HG03571 (cell line): ENCODE measurements at regions not wholly inside any gene's neighbourhood (a gene's known extent, or its start where the extent isn't known, plus 50 kb on each side); places are given as distances from the start of the nearest gene placed in this dataset.

Experiments
- ATAC-seq: cut with Tn5 transposase; IDR thresholded peaks from one replicate; pipeline ENCODE4 v1.9.1; 2021; ENCODE audit not compliant: unreplicated experiment

DNA sequence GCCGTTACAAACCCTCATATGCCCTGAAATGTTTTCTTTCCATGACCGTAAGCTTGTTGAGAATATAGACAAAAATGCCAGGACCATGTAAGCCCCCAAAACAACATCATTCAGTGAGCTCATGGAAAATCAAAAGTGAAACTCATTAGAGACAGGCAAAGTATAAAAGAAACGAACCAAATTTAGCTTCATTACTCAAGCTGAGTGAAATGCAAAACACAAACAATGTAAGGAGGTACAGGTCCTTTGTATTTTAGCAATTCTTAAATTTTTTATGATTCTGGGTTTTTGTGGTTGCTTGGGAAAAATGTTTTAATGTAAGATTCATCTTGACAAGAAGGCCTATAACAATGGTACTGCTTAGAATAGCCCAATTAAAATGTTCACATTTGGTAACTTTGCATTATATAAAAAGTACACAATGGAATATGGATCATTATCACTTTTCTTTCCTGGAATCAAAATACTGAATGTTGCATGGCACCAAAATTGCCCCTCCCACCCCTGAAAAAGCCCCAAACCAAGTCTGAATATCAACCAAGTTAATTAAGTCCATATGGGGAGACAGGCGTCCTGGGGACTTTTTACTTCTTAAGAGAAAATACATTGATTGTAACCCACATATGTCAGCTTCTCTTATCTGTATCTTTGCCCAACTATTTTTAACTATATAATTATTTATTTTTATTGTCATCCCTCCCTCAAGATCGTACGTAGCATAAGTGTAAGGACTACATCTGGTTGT is 247.7 kb upstream of the CDIN1 start:
- no peak for ATAC-seq

DNA sequence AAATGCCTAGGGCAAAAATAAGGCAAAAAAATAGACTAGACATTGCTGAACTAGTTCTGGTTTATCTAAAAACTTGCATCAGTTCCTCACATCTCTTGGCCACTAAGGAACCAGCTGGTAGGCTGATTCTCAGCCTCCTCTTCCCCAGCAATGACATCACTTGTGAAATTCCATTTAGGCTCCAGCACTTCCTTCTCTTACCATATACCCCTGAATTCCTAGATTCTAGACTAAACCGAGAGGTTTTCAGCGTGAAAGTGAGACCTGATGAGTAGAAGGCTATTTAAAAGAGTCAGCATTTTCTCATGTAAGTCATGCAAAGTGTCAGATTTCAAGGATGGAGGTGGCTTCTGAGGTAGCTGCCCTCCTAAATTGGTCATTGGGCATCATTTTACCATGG is 247.1 kb upstream of the CDIN1 start:
- ATAC-seq, result no peak

DNA sequence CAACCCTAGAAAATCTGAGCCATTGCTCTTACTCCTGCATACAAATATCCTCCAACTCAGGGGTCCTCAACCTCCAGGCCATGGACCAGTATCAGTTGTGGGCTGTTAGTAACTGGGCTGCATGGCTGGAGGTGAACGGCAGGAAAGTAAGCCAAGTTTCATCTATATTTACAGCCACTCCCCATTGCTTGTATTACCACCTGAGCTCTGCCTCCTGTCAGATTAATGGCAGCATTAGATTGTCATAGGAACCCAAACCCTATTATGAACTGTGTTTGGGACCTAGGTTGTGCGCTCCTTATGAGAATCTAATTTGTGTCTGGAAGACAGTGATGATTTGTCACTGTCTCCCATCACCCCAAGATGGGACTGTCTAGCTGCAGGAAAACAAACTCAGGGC is 246.5 kb upstream of the CDIN1 start:
- no peak for ATAC-seq

DNA sequence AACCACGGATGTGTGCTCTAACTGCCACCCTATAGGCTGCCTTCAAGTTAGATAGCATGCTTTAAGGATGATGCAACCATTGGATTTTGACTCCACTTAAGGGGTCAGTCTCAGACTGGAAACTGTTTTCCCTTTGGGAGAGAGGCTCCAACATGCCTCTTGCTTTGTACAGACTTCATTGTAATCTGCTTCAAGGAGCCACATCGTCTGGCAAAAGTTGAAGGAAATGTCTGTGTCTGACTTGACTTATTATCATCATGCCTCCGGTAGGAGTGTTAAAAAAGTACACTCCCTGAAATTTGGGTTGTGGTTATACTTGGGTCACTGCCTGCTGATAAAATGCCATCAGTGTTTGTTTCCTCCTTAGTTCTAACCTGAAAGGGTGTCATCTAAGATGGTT is 245.4 kb upstream of the CDIN1 start:
- ATAC-seq, result no peak

DNA sequence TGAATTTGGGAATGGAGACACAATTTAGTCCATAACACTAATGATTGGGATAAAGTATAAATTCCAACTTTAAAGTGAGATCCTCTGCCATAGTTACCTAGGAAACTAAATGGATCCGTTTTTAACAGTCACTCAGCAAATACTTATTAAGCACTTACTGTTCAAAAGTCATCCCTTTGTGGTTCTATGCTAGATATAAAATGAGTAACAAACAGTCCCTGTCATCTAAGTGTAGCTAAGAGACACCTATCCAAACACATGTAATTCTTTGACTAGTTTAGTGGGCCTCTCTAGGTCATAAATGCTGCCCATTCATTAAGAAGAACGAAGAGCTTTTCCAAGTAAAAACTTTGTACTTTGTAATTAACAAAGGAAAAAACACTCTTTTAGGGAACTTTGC is 244.2 kb upstream of the CDIN1 start:
- ATAC-seq, result no peak

DNA sequence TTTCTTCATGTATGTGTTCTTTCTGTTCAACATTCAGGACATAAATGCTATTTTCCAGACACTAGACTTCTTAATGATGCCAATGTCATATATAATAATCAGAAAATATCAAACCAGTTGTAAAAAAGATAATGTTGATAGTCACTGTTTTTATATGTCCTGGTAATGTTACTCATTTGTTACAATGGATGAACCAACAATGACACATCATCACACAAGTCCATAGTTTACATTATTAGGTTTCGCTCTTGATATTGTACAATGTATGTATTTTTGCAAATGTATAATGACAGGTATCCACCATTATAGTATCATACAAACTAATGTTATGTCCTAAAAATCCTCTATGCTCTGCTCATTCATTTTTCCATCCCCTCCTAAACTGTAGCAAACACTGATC is 243.8 kb upstream of the CDIN1 start:
- ATAC-seq, result no peak

DNA sequence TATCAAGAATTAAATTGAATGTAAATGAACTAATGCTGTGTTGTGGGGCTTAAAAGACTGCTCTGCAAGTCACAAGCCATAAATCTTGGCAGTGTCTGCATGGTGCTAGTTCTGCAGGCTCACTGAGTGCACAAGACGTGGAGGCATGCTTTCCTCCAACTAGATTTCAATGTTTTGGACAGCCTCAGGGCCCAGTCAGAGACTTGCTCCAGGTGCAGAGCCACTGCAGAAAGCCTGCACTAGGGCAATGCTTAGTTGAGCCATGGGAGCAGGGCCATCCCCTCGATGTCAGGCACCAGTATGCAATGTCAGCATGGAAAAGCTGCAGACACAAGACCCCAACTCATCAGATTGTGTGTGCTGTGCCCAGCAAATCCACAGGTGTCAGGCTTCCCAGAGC is 234.5 kb upstream of the CDIN1 start:
- ATAC-seq, result no peak

DNA sequence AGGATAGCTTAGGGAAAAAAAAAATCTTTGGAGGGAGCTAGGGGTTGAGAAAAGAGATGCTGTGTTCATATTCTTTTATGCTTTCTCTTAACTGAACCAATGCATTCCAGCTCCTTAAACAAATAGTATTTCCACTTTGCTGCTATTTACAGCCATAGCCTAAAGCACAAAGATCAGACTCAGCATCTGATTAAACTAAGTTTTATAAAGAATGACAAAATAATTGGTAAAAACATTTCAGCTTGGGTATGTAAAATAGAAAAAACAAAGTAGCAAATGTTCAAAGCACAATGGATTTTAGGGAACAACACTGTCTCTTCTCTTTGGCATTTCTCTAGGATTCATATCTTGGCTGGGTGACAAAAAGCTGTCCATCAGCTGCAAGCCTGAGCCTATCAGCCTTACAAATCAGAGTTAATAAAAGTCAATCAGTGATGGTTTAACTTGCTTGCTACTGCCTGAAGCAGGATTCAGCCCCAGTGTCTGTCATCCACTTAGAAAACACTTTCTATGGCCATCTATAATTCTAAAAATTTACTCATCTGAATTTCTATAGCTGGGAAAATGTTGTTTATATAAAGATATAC is 232.1 kb upstream of the CDIN1 start:
- no peak for ATAC-seq

DNA sequence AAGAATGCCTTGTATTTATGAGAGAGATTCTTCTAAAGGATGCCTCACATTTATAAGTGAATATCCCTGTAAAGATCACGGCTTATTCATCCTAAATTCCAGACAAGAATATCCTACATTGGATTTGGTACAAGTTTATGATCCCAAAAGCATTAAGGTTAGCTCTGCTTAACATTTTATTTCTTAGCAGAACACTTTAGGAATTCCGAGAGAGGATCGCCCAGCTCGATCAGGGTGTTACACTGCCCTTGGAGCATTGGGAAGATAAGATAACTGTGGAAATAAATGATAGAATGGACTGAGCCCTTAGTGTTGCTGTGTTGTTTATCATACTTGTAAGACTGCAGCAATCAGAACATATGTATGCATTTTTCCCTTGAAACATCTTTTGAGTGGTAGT is 223.0 kb upstream of the CDIN1 start:
- no peak for ATAC-seq

DNA sequence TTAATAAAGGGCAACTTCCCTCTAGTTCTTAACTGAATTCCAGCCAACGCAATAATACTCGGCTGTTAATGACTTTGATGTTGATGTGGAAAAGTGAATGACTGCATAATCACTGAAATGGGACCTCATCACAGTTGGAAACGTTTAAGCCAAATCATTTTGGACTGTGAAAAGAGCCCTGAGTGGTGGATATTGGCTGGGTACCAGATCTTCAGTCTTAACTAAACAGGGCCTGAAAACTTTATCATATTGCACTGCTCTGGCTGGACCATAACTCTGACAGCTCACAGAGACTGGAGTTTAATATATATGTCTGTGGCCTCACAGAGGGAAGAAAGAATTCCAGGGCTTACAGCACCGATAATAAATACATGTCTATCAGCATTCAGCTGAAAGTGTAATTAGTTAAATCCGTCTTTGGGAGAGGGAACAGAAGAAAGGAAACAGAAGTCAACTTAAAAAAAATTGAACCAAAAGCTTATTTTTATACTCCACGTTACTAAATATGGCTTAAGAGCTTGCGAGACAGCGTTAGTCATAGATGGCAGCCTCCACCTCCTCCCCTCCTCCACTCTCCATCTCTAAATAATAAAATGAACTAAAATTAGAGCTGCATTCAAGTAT is 222.3 kb upstream of the CDIN1 start:
- ATAC-seq, result no peak

DNA sequence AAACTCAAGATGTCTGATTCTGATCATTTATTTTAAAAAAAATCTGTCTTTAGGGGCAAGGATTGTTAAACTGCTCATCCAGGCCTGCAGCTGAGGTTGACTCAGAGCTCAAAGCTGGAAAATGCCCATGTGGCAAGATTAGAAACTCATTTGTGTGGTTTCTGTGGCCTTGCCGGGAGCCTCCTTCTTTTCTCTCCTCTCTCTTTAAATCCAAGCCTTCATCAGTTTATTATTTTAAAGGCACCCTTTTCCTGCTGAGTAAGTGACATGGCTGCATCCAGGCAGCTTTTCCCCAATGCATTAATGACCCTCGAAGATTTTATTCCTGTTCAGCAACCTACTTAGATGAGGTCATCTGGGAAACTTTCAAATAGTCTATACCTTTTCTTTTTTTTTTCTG is 221.3 kb upstream of the CDIN1 start:
- no peak for ATAC-seq

DNA sequence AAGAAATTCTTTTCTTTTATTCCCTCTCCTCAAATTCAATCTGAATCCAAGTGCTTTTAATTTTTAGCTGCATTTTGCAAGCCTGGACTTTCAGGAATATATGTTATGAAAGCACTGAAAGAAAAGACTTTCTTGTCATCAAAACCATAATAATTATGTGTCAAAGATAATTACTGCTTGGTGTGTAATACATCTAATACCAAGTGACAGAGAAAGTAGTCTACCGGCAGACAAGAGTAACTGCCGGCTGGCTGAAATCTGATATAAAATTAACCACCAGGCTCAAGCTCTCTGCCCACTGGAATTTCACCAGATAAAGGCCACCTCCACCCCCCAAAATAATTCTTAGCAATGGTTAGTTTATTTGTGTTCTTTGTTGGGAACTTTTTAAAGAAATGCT is 220.9 kb upstream of the CDIN1 start:
- ATAC-seq, result no peak

DNA sequence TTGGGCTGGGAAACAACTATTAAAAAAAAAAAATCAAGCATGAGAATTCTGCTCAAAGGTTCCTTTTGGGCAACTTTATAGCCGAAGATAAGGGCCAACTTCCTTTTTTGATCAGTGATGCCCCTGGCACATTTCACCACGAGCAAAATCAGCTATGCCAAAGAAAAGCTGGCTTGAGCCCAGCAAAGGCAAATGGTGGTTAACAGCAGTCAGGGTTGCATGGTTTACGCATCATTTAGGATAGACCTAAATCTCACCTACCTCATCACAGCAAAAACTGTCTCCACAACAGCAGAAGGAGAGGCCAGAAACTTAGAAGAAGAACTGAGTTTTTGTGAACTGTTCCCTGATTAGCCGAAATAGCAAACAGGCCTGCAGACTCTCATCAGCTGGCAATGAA is 220.1 kb upstream of the CDIN1 start:
- ATAC-seq, result no peak

DNA sequence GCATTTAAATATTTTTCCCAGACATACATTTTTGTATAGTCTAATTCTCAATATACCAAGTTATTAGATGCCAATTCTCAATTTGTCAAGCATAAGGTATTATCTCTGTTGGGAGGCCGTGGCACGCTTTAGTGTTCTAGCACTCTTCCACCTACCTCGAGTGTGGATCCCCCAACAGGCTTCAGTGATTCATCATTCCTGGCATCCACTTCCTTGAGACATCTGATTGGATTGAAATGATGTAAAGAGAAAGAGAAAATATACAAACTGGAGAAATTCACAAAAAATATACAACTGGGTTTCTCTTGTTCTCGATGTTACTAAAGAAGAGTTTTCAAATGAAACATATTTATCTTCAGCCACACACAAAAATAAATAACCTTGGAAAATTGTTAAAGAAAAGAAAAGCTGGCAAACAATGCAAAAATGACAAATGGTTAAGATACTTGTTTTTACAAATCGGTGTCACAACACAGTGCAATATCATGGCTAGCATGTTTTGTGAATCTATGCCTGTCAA is 218.0 kb upstream of the CDIN1 start:
- no peak for ATAC-seq

DNA sequence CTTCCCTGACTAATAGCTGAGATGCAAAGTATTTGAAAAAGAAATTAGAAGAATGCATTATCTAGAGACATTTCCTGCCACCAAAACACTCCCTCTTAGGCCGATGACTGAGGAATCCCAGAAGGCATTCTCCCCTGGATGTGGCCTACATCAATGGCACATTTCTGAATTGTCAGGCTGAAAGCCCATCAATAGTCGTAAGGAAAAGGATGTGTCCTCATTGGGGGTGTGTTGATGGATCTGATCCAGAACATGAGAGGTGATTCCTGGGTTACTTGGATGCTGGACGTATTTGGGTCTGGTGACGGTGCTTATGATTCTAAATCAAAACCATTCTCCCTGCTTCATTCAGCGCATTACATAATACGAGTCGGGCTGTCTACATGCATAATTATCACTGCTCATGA is 216.9 kb upstream of the CDIN1 start:
- no peak for ATAC-seq

DNA sequence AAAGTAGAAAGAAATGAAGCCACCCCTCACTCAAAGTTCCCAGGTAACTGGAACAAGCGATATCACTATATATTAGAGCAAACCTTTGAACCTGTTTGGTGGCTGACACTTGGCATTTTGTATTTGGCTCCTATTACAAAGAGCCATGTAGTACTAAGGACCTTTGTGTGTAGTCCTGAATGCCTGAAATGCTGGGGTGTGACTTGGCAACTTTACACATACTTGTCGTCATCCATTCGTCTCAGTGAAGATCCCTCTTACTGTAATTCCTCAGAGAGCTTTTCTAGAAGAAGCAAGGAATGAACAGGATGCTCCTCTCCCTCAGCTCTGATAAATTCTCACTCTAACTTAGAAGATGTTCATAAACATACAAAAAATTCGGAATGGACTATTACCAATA is 216.1 kb upstream of the CDIN1 start:
- ATAC-seq, result no peak

DNA sequence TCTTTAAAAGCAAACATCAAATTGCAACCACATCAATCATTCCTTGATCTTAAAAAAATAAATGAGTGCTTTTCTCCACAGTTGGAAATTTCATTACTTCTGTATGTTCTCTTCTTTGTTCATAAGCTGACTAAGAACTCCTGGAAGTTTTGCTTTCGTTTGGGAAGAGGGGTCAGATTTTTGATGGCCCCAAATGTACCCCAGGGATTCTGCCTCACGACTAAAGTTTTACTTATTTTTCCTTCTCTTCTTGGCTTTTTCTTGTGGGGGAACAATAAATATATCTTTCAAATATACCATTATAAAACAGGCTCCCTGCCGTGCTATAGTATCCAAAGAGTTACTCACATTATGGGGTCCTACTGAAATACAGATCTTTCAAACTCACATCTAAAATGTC is 215.0 kb upstream of the CDIN1 start:
- ATAC-seq, result no peak

DNA sequence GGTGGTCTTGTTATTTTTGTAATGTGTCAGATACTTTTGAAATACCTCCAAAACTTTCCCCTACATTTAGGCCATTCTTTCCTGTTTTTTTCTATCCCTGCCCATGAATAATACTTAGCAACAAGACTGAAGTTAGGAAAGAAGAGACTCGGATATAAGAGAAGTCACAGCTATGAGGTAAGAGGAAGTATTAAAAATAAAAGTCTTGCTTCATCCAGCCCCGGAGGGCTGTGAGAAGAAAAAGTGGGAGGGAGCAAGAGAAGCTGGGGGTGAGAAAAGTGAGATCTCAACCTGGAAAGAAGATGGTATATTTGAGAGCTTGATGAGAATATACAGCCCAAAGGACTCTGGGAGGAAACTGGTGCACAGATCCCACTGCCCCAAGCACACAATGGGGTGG is 213.5 kb upstream of the CDIN1 start:
- ATAC-seq, result no peak

DNA sequence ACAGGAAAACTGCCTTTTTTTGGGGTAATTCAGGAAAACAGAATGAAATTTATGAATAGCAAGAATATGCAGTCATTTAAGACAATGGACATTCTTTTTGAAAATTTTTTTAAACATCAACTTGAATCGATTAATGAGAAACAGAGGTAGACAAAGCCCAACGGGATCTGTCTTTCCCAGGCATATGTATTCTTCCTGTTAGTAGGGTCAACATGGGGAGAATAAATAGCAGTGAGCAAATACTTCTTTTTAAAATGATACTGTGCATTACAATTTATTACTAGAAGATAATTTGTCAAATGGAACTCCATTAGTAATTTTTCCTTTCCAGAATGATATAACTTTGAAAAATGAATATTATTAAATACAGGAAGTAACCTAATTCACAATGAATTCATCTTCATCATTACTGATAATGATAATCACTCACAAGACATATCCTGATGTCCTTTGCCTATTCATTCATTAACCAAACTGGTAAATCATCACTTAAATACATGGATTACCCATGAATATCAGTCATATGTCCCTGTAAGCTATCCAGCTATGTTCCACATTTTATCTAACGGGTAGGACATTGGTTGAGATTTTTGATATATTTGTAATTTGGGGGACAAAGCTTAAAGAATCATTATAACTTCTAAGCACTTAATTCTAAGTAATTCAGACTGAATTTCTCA is 209.2 kb upstream of the CDIN1 start:
- ATAC-seq, result no peak

DNA sequence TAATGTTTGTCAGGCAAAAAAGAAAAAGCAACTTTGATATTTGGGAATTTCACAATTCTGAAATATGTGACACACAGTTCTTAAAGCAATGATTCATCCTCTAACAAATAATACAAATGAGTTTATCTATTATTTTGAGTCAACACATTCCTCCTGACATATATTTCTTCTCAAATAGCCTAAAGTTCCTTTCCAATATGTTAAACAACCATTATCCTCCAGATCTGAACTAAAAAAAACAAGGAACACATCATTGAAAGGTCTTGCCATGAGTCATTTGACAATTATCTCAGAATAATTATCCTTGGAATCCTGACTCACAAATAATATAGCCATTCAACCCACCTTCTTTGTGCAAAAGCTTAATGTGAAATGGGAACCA is 208.7 kb upstream of the CDIN1 start:
- no peak for ATAC-seq

DNA sequence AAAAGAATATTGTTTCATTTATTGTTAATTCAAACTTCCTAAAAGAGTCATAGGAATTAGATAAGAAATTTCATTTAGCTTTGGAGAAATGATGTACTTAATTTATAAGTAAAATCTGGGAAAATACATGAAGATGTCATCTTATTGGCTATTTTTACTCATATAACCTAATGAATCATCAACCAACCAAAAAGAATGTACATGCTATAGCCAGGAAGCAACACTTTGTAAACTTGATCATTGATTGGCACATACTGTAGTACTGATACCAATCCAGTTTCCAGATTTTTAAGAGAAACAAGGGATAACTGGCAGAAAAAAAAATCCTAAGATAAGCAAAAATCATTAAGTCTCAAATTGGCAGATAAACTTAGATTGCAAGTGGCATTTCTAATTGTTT is 207.9 kb upstream of the CDIN1 start:
- ATAC-seq, result no peak

DNA sequence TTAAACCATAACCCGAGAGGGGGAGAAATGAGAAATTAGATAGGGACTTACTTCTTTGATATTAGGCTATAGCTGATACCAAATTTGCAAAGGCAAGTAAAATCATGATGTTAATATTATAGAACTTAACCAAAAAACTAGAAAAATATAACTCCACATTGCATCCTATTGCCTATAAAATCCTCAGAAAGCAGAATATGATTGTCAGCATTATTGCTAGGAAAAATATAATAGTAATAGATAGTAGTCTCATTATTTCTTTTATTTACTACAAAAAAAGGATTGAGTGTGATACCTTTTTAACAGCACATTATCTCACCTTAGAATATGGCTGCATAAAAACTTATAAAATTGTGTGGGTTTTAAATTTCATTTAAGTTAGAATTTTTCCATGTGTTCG is 206.5 kb upstream of the CDIN1 start:
- ATAC-seq, result no peak
